CD4-positive, alpha-beta T cell (primary cell): ENCODE measurements at regions not wholly inside any gene's neighbourhood (a gene's known extent, or its start where the extent isn't known, plus 50 kb on each side); places are given as distances from the start of the nearest gene placed in this dataset.

Experiments used
- ATAC-seq: fragments of 200-7000 bp; cut with Tn5 transposase; one replicate; pipeline ENCODE4 v1.10.0; 2022; ENCODE audit warnings: mild to moderate bottlenecking; ENCODE audit not compliant: poor library complexity
- CTCF ChIA-PET: fragments of 350-600 bp; sonication (Branson Sonifier 250); formaldehyde crosslinking; loops from one replicate; lab custom pipeline; 2021; ENCODE audit warnings: antibody characterized with exemption, inconsistent platforms; lab: Charles Lee
- POLR2A ChIA-PET: fragments of 350-600 bp; sonication (Branson Sonifier 250); formaldehyde crosslinking; loops from one replicate; lab custom pipeline; 2021; ENCODE audit warnings: antibody characterized with exemption, inconsistent platforms; lab: Charles Lee
- DNase-seq, 14 experiments: peaks; one replicate each; pipeline ENCODE4 v3.0.0-alpha.2; 2013 to 2020; ENCODE audit warnings: mixed read lengths in 2 of 14
- H3K27ac ChIP-seq, 2 donors: one replicate each; pipeline versions ENCODE4 v1.5.1 to v1.7.0; 2013; ENCODE audit warnings: low read length in 2 of 2, low read depth in 1 of 2, mild to moderate bottlenecking in 1 of 2
- H3K27me3 ChIP-seq, 2 experiments: 1 replicate in 1 of 2; 2 replicates in 1 of 2; pipeline versions ENCODE4 v1.6.1 to v1.7.0; 2013; ENCODE audit warnings: low read length in 2 of 2, control low read depth in 1 of 2, mild to moderate bottlenecking in 1 of 2, moderate library complexity in 1 of 2; ENCODE audit not compliant: insufficient read depth in 2 of 2, control insufficient read depth in 1 of 2
- H3K36me3 ChIP-seq: one replicate; pipeline ENCODE4 v1.6.1; 2013; ENCODE audit warnings: low read length, control low read depth; ENCODE audit not compliant: insufficient read depth
- H3K4me1 ChIP-seq: one replicate; pipeline ENCODE4 v1.6.1; 2013; ENCODE audit warnings: low read length, control low read depth; ENCODE audit not compliant: insufficient read depth
- H3K4me3 ChIP-seq: one replicate; pipeline ENCODE4 v1.5.1; 2013; ENCODE audit warnings: mild to moderate bottlenecking, low read length, moderate library complexity
- H3K9me3 ChIP-seq, 2 experiments: 1 replicate in 1 of 2; 2 replicates in 1 of 2; pipeline versions ENCODE4 v1.6.1 to v1.7.0; 2013; ENCODE audit warnings: low read length in 2 of 2, mild to moderate bottlenecking in 2 of 2, control low read depth in 1 of 2, moderate library complexity in 1 of 2; ENCODE audit not compliant: control insufficient read depth in 1 of 2, insufficient read depth in 1 of 2
- H3K27ac Mint-ChIP-seq: one replicate; pipeline ENCODE4 v1.8.0; 2020; ENCODE audit warnings: mixed read lengths
- H3K27me3 Mint-ChIP-seq: one replicate; pipeline ENCODE4 v1.8.0; 2021; ENCODE audit warnings: mixed read lengths
- H3K36me3 Mint-ChIP-seq: one replicate; pipeline ENCODE4 v1.8.0; 2021; ENCODE audit warnings: low read depth, mixed read lengths
- H3K4me1 Mint-ChIP-seq: one replicate; pipeline ENCODE4 v1.8.0; 2021; ENCODE audit warnings: low read depth, mixed read lengths
- H3K4me3 Mint-ChIP-seq: one replicate; pipeline ENCODE4 v1.8.0; 2020; ENCODE audit warnings: mild to moderate bottlenecking, mixed read lengths
- H3K9me3 Mint-ChIP-seq: one replicate; pipeline ENCODE4 v1.8.0; 2020; ENCODE audit warnings: mixed read lengths
- intact Hi-C, 2 experiments: fragments of 100-400 bp; cut with DNase I in 1 of 2; cut with micrococcal nuclease in 1 of 2; formaldehyde crosslinking; loops; one replicate each; pipeline versions ENCODE4 v1.15.1 to v1.9.0; 2023 to 2025; cut with DNase I, micrococcal nuclease
- TF ChIP-seq, protein P1 (sequence below): fragments of 200-600 bp; IDR thresholded peaks from one replicate; pipeline ENCODE4 v1.8.0; 2022; ENCODE audit warnings: antibody characterized with exemption, mild to moderate bottlenecking

DNA sequence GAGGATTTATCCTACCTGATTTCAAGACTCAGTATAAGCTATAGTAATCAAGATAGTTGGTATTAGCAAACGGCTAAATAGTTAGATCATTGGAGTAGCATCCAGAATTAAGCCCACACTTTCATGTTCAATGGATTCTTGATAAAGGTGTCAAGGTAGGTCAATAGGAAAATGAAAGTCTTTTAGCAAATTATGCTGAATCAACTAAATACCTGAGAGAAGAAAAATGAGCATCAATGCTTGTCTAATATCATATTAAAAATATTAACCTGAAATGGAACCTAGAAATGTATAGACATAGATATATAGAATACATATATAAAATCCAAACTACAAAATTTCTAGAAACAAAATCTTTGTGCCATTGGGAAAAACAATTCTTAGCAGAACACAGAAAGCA lies 685.6 kb downstream of the DTWD2 start:
- intact Hi-C loops, result no loop called here
- ChIA-PET POLR2A (no interaction called here), CTCF (no interaction called here)
- Histone ChIP-seq H3K4me1 (no peaks in the 10 kb centered on the region), H3K27me3 (no peaks in the 10 kb centered on the region), H3K4me3 (no peak overlapping the region), H3K9me3 (no peaks in the 10 kb centered on the region), H3K36me3 (no peaks in the 10 kb centered on the region), H3K27ac (no peak overlapping the region)
- ATAC-seq, result no peak
- no peaks in the 10 kb centered on the region for H3K36me3 Mint-ChIP-seq
- H3K4me1 Mint-ChIP-seq, result no peaks in the 10 kb centered on the region
- H3K4me3 Mint-ChIP-seq, result no peak overlapping the region
- TF ChIP-seq, protein P1, sequence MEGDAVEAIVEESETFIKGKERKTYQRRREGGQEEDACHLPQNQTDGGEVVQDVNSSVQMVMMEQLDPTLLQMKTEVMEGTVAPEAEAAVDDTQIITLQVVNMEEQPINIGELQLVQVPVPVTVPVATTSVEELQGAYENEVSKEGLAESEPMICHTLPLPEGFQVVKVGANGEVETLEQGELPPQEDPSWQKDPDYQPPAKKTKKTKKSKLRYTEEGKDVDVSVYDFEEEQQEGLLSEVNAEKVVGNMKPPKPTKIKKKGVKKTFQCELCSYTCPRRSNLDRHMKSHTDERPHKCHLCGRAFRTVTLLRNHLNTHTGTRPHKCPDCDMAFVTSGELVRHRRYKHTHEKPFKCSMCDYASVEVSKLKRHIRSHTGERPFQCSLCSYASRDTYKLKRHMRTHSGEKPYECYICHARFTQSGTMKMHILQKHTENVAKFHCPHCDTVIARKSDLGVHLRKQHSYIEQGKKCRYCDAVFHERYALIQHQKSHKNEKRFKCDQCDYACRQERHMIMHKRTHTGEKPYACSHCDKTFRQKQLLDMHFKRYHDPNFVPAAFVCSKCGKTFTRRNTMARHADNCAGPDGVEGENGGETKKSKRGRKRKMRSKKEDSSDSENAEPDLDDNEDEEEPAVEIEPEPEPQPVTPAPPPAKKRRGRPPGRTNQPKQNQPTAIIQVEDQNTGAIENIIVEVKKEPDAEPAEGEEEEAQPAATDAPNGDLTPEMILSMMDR, result no peak
- H3K9me3 Mint-ChIP-seq, result peaks cover 7% of the 10 kb centered on the region
- no peaks in the 10 kb centered on the region for H3K27me3 Mint-ChIP-seq
- no peak for DNase-seq
- H3K27ac Mint-ChIP-seq, result no peak overlapping the region

DNA sequence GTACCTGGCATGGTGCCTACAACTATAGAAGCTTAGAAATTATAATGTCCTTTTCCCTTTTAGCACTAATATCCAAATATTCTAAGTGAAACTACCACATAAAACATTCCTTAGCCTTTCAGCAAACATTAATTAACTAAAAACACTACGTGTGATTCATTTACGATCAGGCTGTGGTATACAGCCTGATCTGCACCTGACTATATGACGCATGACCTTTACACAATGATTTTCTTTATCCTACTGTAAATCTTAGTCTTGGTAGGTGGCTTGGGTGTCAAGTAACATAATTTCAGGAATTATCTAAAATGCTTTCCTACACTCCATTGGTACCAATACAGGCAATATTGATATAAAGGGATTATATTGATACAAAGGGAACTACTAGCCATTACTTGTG lies 686.7 kb downstream of the DTWD2 start:
- Histone ChIP-seq H3K36me3 (no peaks in the 10 kb centered on the region), H3K4me1 (no peaks in the 10 kb centered on the region), H3K4me3 (no peak overlapping the region), H3K27ac (no peak overlapping the region), H3K9me3 (no peaks in the 10 kb centered on the region), H3K27me3 (no peaks in the 10 kb centered on the region)
- Mint-ChIP-seq H3K36me3 (no peaks in the 10 kb centered on the region), H3K27ac (no peak overlapping the region), H3K4me3 (no peak overlapping the region), H3K9me3 (peaks cover 7% of the 10 kb centered on the region), H3K27me3 (no peaks in the 10 kb centered on the region), H3K4me1 (no peaks in the 10 kb centered on the region)
- CTCF ChIA-PET, result no interaction called here
- DNase-seq (no peak), ATAC-seq (no peak)
- TF ChIP-seq, protein P1, result no peak
- POLR2A ChIA-PET, result no interaction called here
- intact Hi-C loops, result no loop called here

DNA sequence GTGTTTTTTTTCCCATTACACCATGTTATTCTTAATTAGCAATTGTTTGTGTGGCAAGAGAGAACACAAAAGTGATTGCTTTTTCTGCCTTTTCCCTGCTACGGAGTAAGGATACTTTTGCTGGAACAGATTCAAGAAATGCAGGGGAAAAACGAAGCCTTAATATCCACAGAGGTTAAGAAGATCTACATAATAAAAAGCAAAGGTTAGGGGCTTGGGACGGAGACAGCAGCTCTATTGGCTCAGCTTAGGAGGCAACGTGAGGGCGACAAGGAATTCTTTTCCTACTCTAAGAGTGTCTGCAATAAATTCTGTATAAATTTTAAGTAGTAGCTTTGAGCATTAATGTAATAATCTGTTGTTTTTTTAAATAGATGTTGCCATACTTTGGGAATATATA lies 693.3 kb downstream of the DTWD2 start:
- H3K4me1 Mint-ChIP-seq, result no peaks in the 10 kb centered on the region
- H3K4me3 Mint-ChIP-seq, result no peak overlapping the region
- H3K4me1 ChIP-seq, result no peaks in the 10 kb centered on the region
- H3K27ac Mint-ChIP-seq, result no peak overlapping the region
- H3K9me3 Mint-ChIP-seq, result peaks cover 3% of the 10 kb centered on the region
- no peak overlapping the region for H3K4me3 ChIP-seq
- peaks cover 0 to 5% of the 10 kb centered on the region in 2 experiments for H3K9me3 ChIP-seq
- DNase-seq (no peak), ATAC-seq (no peak)
- ChIA-PET CTCF (no interaction called here), POLR2A (no interaction called here)
- no peaks in the 10 kb centered on the region for H3K27me3 Mint-ChIP-seq
- H3K27ac ChIP-seq, result no peak overlapping the region
- TF ChIP-seq, protein P1, result no peak
- H3K36me3 ChIP-seq, result no peaks in the 10 kb centered on the region
- H3K36me3 Mint-ChIP-seq, result no peaks in the 10 kb centered on the region
- intact Hi-C loops, result no loop called here
- H3K27me3 ChIP-seq, result no peaks in the 10 kb centered on the region
